GM04503 (cell line): ENCODE measurements at regions not wholly inside any gene's neighbourhood (a gene's known extent, or its start where the extent isn't known, plus 50 kb on each side); places are given as distances from the start of the nearest gene placed in this dataset.

Experiments used
- DNase-seq: peaks from one replicate; pipeline ENCODE4 v3.0.0-alpha.2; 2012; ENCODE audit warnings: low read depth

DNA sequence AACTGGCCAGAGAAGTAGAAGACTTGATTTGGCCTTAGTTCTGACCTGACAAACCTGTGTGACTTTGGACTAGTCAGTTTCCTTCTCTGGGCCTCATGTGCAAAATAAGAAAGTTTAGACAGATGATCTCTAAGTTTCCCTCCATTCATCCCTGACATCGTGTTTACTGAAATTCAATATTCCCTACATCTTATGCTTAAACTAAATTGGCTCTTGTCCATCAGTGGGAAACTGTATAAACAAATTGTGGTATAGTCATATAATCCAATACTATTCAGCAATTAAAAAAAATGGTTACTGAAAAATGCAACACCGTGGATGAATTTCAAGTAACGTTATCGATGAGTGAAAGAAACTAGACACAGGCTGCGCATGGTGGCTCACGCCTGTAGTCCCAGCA is 64.4 kb upstream of the HRH1 start:
- no peak for DNase-seq

DNA sequence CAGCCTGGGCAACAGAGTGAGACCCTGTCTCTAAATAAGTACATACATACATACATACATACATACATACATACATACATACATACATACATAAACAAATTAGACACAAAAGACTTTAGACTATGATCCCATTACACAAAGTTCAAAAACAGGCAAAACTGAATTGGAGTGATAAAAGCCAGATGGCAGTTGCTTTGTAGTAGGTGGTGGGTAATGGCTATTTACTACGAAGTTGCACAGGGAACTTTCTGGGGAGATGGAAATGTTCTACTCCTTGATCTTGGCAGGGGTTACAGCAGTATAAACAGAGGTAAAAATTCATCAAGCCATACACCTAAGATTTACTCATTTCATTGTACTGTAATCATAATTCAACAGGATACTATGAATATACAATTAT is 63.7 kb upstream of the HRH1 start:
- no peak for DNase-seq

DNA sequence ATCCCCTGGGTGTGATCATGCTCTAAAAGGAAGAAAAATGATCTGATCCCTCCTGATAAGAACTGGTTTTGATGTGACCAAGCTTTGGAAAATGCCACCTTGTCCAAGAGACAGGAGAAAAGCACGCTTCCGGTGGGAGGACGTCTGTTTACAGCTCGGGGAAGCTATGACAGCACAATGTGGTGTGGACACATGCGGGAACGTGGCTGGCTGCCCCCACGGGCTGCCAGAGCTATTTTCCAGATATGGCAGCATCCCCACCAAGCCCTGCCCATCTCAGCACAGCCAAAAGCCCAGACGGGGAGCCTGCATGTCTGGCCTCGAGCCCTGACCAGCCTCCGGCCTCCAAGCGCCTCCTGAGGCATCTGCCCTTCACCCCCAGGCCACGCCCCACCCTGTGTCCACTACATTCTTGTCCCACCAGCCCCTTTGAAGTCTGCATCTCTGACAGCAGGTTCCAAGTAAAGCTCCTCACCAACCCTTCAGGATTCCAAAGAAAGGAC is 63.2 kb upstream of the HRH1 start:
- no peak for DNase-seq

DNA sequence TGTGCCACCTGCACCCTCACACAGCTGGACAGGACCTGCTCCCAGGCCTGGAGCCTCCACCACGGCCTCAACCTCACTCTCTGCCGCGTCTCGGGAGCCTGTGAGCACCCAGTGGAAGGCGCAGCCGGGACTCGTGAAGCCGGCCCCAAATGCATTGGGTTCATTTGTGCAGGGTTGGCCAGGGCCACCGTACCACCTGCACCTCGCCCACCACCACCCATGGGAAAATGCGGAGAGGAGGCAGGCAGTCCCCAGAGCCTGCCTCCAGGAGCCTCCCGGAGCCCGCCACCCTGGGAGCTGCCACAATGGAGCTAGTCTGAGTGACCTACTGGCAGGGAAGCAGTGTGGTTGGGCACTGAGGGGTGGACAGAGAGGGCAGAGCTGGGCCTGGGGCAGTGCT is 62.5 kb upstream of the HRH1 start:
- no peak for DNase-seq

DNA sequence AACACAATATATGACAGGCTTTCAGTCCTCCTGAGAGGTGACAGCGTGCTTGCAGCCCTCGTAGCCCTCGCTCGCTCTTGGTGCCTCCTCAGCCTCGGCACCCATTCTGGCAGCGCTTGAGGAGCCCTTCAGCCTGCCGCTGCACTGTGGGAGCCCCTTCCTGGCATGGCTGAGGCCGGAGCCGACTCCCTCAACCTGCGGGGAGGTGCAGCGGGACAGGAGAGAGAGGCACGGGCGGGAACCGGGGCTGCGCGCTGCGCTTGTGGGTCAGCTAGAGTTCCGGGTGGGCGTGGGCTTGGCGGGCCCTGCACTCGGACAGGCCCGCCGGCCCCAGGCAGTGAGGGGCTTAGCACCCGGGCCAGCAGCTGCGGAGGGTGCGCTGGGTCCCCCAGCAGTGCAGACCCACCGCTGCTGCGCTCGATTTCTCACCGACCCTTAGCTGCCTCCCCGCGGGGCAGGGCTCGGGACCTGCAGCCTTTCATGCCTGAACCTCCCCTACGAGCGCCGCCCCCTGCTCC is 60.4 kb upstream of the HRH1 start:
- DNase-seq = no peak

DNA sequence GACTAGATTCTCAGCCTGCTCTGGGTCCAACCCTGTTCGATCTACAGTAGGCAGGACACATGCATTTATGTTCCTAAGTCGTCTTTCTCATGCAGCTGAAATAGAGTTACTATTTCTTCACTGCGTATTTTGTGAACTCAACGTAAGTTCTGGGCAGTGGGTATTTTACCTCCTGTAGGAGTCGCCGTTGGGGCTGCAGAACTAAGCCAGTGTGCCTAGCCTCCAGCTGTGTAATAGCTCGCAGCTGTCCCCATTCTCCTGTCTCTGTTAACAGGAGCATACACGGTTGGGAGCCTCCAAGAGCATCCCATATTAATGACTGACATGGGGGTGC is 58.4 kb upstream of the HRH1 start:
- DNase-seq = no peak

DNA sequence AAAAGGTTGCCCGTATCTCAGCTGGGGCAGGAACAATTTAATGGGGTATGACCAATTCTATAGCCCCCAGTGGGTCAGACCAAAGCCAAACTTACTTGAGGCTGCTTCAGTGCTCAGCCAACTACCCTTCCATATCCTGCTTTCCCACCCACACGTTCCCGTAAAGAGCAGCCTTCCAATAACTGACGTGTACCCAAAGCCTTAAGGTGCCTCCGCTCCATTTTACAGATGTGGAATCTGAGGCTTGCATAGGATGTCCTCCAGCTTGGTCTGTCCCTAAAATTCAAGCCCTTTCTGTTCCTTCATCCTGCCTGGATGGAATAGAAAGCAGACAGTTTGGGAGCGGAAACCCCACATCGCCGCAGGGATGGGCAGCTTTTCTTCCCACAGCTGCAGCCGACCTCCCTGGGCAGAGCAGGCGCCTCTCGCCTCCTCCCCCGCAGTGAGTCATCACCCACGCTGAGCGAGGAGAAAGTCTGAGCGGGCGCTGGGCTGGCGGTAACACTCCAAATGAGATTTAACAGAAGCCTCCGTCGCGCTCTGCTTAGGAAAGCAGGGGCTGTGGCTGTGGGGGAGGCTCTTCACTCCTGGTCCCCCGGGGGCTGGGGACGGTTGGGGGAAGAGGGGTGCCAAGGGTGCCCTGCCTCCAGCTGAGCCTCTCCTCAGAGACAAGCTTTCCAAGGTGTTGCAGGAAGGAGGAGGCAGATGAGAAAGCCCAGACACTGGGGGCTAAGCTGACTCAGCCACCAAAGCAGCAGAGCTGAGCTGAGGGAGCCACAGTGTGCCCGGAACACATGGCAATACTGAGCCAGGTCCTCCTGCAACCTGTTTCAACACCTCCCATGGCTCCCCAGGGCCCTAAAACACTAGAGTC is 57.8 kb upstream of the HRH1 start:
- peak; percentile 57 for DNase-seq

DNA sequence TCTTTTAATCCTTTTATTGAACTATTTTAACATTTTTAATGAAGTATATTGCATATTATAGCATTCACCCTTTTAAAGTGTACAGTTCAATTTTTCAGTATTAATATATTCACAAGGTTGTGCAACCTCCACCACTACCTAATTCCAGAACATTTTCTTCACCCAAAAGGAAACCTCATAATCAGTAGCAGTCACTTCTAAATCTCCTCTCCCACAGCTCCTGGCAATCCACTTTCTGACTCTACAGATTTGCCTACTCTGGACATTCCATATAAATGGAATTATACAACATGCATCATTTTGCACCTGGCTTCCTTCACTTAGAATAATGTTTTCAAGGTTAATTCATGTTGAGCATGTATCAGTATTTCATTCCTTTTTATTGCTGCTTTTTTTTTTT is 55.0 kb upstream of the HRH1 start:
- no peak for DNase-seq
